ENCODE measurements at regions not wholly inside any gene's neighbourhood (a gene's known extent, or its start where the extent isn't known, plus 50 kb on each side); places are given as distances from the start of the nearest gene placed in this dataset.

DNA sequence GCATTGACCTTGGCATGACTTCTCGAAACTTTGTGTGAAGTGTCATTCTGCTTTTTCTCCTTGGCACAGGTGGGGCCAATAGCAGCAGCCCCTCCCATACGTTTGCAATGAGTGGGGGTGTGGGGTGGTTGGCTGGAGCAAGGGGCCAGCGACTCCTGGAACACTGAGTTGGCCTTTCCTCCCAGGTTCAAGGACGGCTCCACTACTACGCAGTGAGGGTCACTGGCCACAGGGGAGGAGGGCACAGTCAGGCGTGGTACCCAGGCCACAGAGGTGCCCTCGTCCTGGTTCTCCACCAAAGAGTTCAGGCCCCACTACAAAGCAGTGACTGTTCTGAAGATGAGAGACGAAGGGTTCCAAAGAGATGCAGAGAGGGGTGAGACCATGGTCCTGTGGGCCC lies 70.6 kb upstream of the OTOS start:
- Mint-ChIP-seq H3K4me1 (ENCODE audit: low read depth, unreplicated experiment) (no peaks in the 10 kb centered on the region), H3K9me3 (ENCODE audit: unreplicated experiment) (peaks cover 6% of the 10 kb centered on the region), H3K27me3 (ENCODE audit: low read depth, unreplicated experiment) (peaks cover 13% of the 10 kb centered on the region), H3K4me3 (ENCODE audit: unreplicated experiment) (no peak overlapping the region), H3K36me3 (ENCODE audit: low read depth, unreplicated experiment) (no peaks in the 10 kb centered on the region), H3K27ac (ENCODE audit: unreplicated experiment) (no peak overlapping the region)
- Histone ChIP-seq H2AFZ (ENCODE audit: low read depth, low read length) (no peak overlapping the region), H3K27ac (ENCODE audit: low read depth, low read length) (no peak overlapping the region), H3K4me2 (ENCODE audit: low read length) (no peak overlapping the region), H3K27me3 (ENCODE audit: insufficient read depth, low read length) (no peaks in the 10 kb centered on the region), H3K4me3 (ENCODE audit: insufficient read depth, low read depth, low read length) (no peak overlapping the region), H3K9ac (ENCODE audit: low read length) (no peak overlapping the region), H3K4me1 (ENCODE audit: insufficient read depth, low read length) (peaks cover 5% of the 10 kb centered on the region), H3K79me2 (ENCODE audit: insufficient read depth, low read length) (no peaks in the 10 kb centered on the region), H3K9me3 (ENCODE audit: insufficient read depth, low read depth, low read length) (peaks cover 3% of the 10 kb centered on the region), H4K20me1 (ENCODE audit: insufficient read depth, low read length) (no peaks in the 10 kb centered on the region), H3K36me3 (ENCODE audit: insufficient read depth, low read length) (no peaks in the 10 kb centered on the region)
- FAIRE-seq (no peak), DNase-seq (ENCODE audit: low read depth) (no peak)
- TF ChIP-seq, protein P1, sequence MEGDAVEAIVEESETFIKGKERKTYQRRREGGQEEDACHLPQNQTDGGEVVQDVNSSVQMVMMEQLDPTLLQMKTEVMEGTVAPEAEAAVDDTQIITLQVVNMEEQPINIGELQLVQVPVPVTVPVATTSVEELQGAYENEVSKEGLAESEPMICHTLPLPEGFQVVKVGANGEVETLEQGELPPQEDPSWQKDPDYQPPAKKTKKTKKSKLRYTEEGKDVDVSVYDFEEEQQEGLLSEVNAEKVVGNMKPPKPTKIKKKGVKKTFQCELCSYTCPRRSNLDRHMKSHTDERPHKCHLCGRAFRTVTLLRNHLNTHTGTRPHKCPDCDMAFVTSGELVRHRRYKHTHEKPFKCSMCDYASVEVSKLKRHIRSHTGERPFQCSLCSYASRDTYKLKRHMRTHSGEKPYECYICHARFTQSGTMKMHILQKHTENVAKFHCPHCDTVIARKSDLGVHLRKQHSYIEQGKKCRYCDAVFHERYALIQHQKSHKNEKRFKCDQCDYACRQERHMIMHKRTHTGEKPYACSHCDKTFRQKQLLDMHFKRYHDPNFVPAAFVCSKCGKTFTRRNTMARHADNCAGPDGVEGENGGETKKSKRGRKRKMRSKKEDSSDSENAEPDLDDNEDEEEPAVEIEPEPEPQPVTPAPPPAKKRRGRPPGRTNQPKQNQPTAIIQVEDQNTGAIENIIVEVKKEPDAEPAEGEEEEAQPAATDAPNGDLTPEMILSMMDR (IDR thresholded peaks at IDR 0.05; ENCODE audit: insufficient read depth, low read depth, low read length) = no peak
- no peak for TF ChIP-seq EZH2 (IDR thresholded peaks at IDR 0.05; ENCODE audit: insufficient read depth, low read length)

DNA sequence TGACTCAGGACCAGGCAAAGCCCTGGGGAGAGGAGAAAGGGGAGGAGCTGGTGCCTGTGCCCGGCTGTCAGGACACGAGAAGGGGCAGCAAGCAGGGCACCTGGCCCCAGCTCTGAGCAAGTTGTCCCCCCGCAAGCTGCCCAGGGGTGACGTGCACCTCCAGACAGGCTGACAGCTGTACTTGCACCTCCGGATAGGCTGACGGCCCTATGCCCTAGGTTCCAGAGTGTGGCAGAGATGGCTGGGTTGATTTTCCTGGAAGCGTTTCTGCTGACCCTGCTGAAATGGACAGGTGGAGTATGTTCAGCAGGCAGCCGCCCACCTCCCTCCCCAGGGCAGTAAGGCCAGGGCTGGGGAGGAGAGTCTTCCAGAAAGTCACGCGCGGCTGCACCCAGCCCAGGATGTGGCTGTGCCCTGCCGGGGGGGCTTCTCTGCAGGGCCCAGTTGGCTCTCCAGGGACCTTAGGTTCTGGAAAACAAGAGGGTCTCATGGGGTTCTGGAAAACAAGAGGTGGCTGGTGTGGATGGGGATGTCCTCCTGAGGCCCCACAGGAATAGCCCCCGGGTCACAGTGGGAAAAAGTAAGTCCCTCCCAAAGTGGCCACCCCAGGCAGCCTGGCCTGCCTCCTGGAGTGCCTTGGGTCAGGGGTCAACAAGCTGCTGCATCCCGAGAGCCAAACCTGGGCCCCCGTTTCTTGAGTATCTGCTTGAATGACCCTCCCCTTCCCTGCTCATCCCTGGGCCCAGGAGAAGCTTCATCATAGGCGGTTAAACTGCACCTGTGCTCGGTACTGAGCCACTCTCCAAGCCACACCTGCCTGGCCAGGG lies 71.4 kb upstream of the OTOS start:
- Mint-ChIP-seq H3K4me1 (ENCODE audit: low read depth, unreplicated experiment) (no peaks in the 10 kb centered on the region), H3K9me3 (ENCODE audit: unreplicated experiment) (peaks cover 2% of the 10 kb centered on the region), H3K27me3 (ENCODE audit: low read depth, unreplicated experiment) (peaks cover 13% of the 10 kb centered on the region), H3K4me3 (ENCODE audit: unreplicated experiment) (no peak overlapping the region), H3K36me3 (ENCODE audit: low read depth, unreplicated experiment) (no peaks in the 10 kb centered on the region), H3K27ac (ENCODE audit: unreplicated experiment) (no peak overlapping the region)
- Histone ChIP-seq H3K9ac (ENCODE audit: low read length) (no peak overlapping the region), H3K9me3 (ENCODE audit: insufficient read depth, low read depth, low read length) (peaks cover 3% of the 10 kb centered on the region), H3K4me3 (ENCODE audit: insufficient read depth, low read depth, low read length) (no peak overlapping the region), H3K4me1 (ENCODE audit: insufficient read depth, low read length) (peaks cover 5% of the 10 kb centered on the region), H2AFZ (ENCODE audit: low read depth, low read length) (no peak overlapping the region), H3K27me3 (ENCODE audit: insufficient read depth, low read length) (no peaks in the 10 kb centered on the region), H3K4me2 (ENCODE audit: low read length) (no peak overlapping the region), H3K27ac (ENCODE audit: low read depth, low read length) (no peak overlapping the region), H3K36me3 (ENCODE audit: insufficient read depth, low read length) (no peaks in the 10 kb centered on the region), H4K20me1 (ENCODE audit: insufficient read depth, low read length) (no peaks in the 10 kb centered on the region), H3K79me2 (ENCODE audit: insufficient read depth, low read length) (no peaks in the 10 kb centered on the region)
- TF ChIP-seq EZH2 (IDR thresholded peaks at IDR 0.05; ENCODE audit: insufficient read depth, low read length) = no peak
- TF ChIP-seq, protein P1 (IDR thresholded peaks at IDR 0.05; ENCODE audit: insufficient read depth, low read depth, low read length) = no peak
- no peak for DNase-seq (ENCODE audit: low read depth)
- FAIRE-seq = no peak

Data from astrocyte (in vitro differentiated cells and primary cell).